Stimulated activated CD4-positive, alpha-beta T cell treated with anti-CD3 and anti-CD28 coated beads, Interleukin-4, amount 100 ng/mL, for 48 hours (primary cell): ENCODE measurements at regions not wholly inside any gene's neighbourhood (a gene's known extent, or its start where the extent isn't known, plus 50 kb on each side); places are given as distances from the start of the nearest gene placed in this dataset.
"Not testable (repeated sequence)": the region's sequence is repeated elsewhere in the genome, so short reads cannot be mapped to it uniquely, and the experiment has no call there.

Source experiments
- DNase-seq, 2 donors: peaks; one replicate each; pipeline ENCODE4 v3.0.0-alpha.2; 2020; ENCODE audit warnings: low read depth in 2 of 2

- no peak for DNase-seq
Measured at GRCh38 chr1:189315035-189315901, 1162.4 kb downstream of the BRINP3 start.

GRCh38 chr1:189323091-189323490 is 1154.6 kb downstream of the BRINP3 start:
- no peak for DNase-seq

- DNase-seq: not testable (repeated sequence)
Measured at GRCh38 chr1:189331071-189331470, 1146.6 kb downstream of the BRINP3 start.

GRCh38 chr1:189336115-189337100 is 1141.3 kb downstream of the BRINP3 start:
- DNase-seq: no peak

GRCh38 chr1:189349607-189350006 is 1128.1 kb downstream of the BRINP3 start:
- no peak for DNase-seq

- DNase-seq: no peak
Measured at GRCh38 chr1:189350983-189351616, 1126.6 kb downstream of the BRINP3 start.

GRCh38 chr1:189351960-189352359 is 1125.7 kb downstream of the BRINP3 start:
- DNase-seq: no peak

- DNase-seq: no peak
Measured at GRCh38 chr1:189356206-189356605, 1121.5 kb downstream of the BRINP3 start.

GRCh38 chr1:189357317-189357716 is 1120.3 kb downstream of the BRINP3 start:
- no peak for DNase-seq

GRCh38 chr1:189369612-189370011 is 1108.1 kb downstream of the BRINP3 start:
- no peak for DNase-seq

GRCh38 chr1:189374816-189375215 is 1102.8 kb downstream of the BRINP3 start:
- no peak for DNase-seq

- DNase-seq: no peak
Measured at GRCh38 chr1:189405419-189405818, 1072.2 kb downstream of the BRINP3 start.

GRCh38 chr1:189409774-189410173 is 1067.9 kb downstream of the BRINP3 start:
- DNase-seq: no peak

GRCh38 chr1:189424746-189425331 is 1052.8 kb downstream of the BRINP3 start:
- DNase-seq: no peak

GRCh38 chr1:189429610-189430009 is 1048.1 kb downstream of the BRINP3 start:
- no peak for DNase-seq

GRCh38 chr1:189431447-189431846 is 1046.2 kb downstream of the BRINP3 start:
- DNase-seq: no peak

GRCh38 chr1:189432753-189433152 is 1044.9 kb downstream of the BRINP3 start:
- DNase-seq: no peak

GRCh38 chr1:189434461-189434860 is 1043.2 kb downstream of the BRINP3 start:
- no peak for DNase-seq

- DNase-seq: no peak
Measured at GRCh38 chr1:189435398-189435797, 1042.3 kb downstream of the BRINP3 start.

- DNase-seq: no peak
Measured at GRCh38 chr1:189438808-189439207, 1038.9 kb downstream of the BRINP3 start.

- no peak for DNase-seq
Measured at GRCh38 chr1:189463166-189463565, 1014.5 kb downstream of the BRINP3 start.

GRCh38 chr1:189496768-189497167 is 980.9 kb downstream of the BRINP3 start:
- DNase-seq: no peak
